ENCODE measurements at regions not wholly inside any gene's neighbourhood (a gene's known extent, or its start where the extent isn't known, plus 50 kb on each side); places are given as distances from the start of the nearest gene placed in this dataset.

DNA sequence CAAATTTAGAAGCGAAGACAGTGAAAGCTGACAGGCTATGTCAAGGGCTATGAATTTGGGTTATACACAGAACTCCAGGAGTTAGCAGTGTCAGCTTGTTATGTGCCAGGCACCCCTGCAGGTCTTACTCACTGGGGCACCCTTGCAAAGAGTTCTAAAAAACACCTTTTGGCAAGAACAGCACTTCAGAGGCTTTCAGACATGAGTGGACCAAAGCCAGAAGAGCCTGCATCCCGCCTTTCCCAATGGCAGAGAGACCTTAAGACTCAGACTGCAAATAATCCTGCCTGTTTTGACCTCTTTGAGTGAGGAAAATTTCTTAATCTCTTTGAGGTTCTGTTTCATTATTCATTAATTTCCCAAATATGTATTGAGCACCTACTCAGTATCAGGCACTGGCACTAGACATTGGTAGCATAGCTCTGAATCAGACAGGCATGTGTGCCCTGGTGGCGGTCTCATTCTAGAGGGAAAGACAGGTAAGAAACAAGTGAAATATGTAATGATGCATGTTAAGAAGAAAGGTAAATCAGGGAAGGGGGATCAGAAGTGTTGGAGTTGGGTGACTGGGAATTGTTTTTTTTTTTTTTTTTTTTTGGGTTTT, 280.0 kb downstream of the KBTBD8 start:
- TF ChIP-seq, protein P1, sequence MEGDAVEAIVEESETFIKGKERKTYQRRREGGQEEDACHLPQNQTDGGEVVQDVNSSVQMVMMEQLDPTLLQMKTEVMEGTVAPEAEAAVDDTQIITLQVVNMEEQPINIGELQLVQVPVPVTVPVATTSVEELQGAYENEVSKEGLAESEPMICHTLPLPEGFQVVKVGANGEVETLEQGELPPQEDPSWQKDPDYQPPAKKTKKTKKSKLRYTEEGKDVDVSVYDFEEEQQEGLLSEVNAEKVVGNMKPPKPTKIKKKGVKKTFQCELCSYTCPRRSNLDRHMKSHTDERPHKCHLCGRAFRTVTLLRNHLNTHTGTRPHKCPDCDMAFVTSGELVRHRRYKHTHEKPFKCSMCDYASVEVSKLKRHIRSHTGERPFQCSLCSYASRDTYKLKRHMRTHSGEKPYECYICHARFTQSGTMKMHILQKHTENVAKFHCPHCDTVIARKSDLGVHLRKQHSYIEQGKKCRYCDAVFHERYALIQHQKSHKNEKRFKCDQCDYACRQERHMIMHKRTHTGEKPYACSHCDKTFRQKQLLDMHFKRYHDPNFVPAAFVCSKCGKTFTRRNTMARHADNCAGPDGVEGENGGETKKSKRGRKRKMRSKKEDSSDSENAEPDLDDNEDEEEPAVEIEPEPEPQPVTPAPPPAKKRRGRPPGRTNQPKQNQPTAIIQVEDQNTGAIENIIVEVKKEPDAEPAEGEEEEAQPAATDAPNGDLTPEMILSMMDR (IDR thresholded peaks at IDR 0.05), result no peak
- no peak for TF ChIP-seq POLR2A (IDR thresholded peaks at IDR 0.05; ENCODE audit: low read depth)
